ENCODE measurements at regions not wholly inside any gene's neighbourhood (a gene's known extent, or its start where the extent isn't known, plus 50 kb on each side); places are given as distances from the start of the nearest gene placed in this dataset.
"Not testable (repeated sequence)": the region's sequence is repeated elsewhere in the genome, so short reads cannot be mapped to it uniquely, and the experiment has no call there.

DNA sequence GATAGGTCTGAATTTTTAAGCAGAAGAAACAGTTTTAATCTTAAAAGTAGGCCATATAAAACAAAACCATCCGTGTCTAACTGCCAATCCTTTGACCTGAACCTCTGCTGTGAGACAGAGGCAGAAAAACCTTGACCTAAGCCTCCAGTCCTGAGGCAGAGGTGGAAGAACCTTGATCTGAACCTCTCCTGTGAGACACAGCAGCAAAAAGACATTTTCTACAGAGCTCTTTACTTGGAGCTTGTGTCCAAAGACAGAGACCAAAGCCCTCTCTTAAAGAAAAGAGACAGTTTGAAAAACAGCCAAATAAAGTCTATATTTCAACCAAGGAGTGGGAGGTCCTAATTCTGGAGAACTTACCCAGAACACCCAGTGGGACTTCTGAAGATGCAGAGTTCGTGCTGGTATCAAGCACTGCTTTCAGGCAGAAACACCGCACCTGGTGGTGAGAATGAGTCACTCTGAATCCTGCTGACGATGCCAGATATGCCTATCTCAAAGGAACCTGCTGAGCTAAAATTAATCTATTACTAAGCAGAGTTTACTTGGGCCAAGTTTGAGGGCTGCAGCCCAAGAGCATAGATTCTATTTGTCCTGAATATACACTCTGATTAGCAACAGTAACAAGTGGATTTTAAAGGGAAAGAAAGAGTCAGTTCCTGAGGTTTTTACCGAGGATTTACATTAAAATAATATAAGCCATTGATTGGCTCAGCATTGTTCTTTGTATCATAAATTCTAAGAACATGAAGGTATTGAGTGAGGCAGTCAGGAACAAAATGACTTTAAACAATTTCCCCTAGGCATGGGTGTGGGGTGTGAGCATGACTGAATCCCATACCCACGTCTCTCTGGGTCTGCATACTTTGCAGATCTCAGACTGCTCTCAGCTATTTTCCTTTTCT lies 806.4 kb downstream of the TRIB2 start:
- DNase-seq (peak; percentile 27), ATAC-seq (peak; percentile 100)
- intact Hi-C loops (cut with micrococcal nuclease), result no loop called here

DNA sequence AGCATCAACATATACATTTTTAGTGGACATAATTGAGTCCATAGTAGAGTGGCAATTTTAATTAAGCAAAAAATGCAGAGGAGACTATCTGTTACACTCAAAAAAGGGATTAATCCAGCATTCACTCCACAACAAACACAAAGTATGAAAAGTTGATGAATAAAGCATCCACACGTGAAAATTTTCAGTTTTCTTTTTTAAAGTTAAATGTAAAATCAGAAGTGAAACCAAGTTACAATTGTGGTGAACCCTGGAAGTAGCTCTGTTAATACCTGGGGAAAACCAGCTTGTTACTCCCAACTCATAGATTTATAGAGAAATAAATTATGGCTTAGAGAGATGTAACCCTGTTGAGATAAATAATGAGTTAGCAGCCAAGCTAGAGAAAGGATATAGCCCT lies 807.8 kb downstream of the TRIB2 start:
- DNase-seq (no peak), ATAC-seq (no peak)
- intact Hi-C loops (cut with micrococcal nuclease), result no loop called here

DNA sequence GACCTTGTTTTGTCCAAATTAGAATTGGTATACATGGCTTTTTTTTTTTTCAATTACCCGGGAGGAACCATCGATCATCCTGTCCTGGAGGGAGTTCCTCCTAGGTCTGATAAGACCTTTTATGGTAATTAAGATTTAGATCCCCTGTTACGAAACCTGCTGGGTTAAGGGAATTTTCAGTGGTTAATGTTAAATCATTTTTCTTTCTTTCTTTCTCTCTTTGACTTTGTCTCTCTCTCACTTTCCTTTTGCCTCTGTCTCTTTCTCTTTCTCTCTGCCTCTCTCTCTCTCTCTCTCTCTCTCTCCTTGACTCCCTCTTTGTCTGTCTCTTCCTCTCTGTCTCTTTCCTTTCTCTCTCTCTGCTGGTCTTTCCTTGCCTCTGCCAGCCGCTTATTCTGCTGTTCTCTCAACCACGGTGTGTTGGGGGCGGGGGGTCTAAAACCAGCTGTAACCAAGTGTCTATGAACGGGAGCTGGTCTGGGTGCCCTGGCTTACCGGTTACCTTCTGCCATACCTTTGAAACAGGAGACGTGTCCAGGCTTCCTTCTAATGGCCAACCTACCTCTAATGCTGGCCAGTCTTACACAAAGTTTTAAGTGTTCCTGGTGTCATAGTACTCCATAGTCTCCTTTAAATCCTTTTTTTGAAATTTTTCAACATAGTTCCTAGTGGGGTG lies 815.1 kb downstream of the TRIB2 start:
- DNase-seq; intact Hi-C loops (cut with micrococcal nuclease); ATAC-seq: not testable (repeated sequence)

- DNase-seq; intact Hi-C loops (cut with micrococcal nuclease); ATAC-seq: not testable (repeated sequence)
Observed at GRCh38 chr2:13532781-13533523, 816.2 kb downstream of the TRIB2 start.

DNA sequence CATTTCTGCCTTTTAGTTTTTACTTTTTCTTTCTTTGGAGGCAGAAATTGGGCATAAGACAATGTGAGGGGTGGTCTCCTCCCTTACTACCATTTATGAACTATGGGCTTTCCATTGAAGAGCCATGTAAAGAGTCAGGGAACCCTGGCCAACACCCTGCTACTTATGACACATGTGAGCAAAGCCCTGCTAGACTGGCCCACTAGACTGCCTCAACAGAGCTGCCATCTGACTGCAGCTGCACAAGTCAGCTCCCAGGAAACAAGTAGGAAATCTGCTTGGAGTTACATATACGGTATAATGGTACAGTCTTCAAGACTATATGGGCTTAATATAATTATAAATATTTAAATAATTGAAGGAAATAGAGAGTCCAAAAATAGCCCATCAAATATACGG lies 816.8 kb downstream of the TRIB2 start:
- intact Hi-C loops (cut with micrococcal nuclease), result no loop called here
- DNase-seq (no peak), ATAC-seq (no peak)

- ATAC-seq, result no peak
- intact Hi-C loops (cut with micrococcal nuclease), result no loop called here
- no peak for DNase-seq
Observed at GRCh38 chr2:13536941-13537340, 820.2 kb downstream of the TRIB2 start.

- no peak for ATAC-seq
- intact Hi-C loops (cut with micrococcal nuclease), result no loop called here
Observed at GRCh38 chr2:13537771-13538349, 821.1 kb downstream of the TRIB2 start.

DNA sequence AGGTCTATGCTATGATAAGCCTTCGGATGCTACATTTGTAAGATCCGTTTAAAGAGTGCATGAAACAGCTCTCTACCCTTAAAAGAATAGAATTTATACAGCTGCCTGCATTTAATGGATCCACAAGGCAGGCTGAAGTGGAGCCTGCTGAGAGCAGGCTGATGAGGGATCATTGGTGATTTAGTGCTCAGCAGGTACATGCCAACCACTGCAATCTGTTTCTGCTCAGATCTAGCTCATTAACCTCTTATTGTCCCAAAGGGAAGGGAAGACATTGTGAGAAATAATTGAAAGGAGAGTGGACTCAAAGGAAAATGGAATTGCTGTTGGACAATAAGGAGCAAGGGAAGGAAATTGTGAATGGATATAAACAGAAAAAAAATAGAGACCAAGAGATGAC lies 822.6 kb downstream of the TRIB2 start:
- ATAC-seq (no peak), DNase-seq (no peak)
- intact Hi-C loops (cut with micrococcal nuclease), result no loop called here

More at GRCh38 chr2:13537771-13538349, 821.1 kb downstream of the TRIB2 start:
- DNase-seq, result no peak

- intact Hi-C loops (cut with micrococcal nuclease), result no loop called here
Observed at GRCh38 chr2:13542061-13542460, 825.3 kb downstream of the TRIB2 start.

GRCh38 chr2:13542642-13543041 lies 825.9 kb downstream of the TRIB2 start:
- ATAC-seq (no peak), DNase-seq (no peak)
- intact Hi-C loops (cut with micrococcal nuclease), result no loop called here

More at GRCh38 chr2:13542061-13542460, 825.3 kb downstream of the TRIB2 start:
- no peak for DNase-seq
- no peak for ATAC-seq

DNA sequence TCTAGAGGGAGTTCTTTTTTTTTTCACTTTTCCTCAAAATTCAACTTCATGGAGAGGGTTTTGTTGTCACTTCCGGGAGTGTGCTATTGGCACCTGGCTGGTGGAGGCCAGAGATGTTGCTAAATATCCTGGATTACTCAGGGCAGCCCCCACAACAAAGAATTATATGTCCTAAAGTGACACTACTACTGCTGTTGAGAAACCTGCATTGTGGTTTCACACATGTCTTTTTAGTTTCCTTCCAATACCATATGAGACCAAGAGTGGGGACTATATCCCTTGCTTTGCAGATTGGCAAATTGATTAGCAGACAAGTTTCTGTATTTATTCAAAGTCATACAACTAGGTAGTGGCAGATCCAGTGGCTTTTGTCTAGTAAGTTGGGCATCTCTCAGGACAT lies 826.8 kb downstream of the TRIB2 start:
- no peak for ATAC-seq
- intact Hi-C loops (cut with micrococcal nuclease), result no loop called here
- no peak for DNase-seq

DNA sequence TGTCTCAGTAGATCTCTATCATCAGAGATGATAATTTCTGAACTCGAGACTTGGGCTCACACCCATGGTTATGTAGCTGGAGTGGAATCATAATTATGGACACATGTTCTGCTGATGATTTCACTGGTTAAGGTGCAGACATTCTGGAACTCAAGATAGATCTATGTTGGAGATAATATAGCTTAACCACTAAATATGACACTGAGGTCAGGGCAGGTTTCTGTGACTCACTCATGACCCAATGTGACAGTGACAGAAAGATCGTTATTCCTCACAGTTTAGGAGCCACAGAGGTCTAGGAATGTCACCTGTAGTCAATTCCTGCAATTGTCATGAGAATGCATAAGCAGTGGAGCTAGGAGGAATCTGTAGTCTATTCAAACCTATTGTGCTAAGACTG lies 828.6 kb downstream of the TRIB2 start:
- no peak for ATAC-seq
- DNase-seq, result no peak
- intact Hi-C loops (cut with micrococcal nuclease), result no loop called here

DNA sequence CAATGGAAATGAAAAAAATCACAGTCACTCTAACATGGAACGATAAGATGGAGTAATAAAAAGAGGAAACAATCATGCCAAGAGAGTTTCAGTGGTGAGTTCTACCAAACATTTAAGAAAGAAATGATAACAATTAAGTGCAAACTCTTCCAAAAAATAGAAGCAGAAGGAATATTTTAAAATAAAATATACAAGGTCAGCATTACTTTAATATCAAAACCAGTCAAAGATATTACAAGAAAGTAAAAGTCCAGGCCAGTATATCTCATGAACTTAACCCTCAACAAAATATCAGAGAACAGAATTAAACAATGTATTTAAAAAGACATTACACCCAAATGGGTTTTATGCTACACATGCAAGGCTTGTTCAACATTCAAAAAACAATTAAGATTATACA lies 829.4 kb downstream of the TRIB2 start:
- ATAC-seq (no peak), DNase-seq (no peak)
- intact Hi-C loops (cut with micrococcal nuclease), result no loop called here

DNA sequence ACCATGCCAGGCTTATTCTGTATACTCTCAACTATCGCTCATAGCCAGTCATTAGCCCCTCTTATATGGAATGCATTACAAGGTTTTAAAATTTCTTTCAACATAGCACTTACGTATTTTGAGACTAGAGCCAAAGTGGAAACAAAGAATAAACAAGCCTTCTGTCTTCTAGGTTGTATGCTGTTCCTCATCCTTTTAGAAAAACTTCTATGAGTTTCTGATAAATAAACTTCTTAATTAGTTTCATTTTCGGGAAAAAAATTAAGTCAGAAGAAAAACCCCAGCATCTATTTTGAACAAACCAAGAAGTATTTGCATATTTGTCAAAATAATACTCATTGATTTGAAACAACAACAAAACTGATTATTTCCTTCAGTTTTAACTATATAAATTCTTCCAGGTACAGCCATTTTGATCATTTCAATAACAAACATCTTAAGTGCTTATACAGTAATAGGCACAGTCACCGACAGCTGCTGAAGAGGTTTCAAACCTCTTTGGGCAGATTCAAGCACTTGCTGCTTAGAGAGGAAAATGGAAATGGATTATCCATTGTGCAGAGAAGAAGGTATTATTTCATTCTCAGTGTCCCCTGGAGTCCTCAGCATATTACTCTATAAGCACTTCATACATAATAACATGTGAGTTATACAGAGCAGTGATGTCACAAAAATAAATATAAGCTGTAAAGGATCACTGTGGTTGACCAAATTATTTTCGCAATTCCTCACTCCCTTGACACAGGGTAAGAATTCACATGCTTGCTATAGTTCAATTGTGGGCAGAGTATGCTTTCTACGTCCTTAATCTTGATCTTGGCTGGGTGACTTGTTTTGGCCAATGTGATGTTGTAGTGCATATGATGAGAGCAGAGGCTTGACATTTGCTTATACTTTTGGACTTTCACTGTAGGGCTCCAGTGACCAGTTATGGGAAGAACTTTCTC lies 833.8 kb downstream of the TRIB2 start:
- intact Hi-C loops (cut with micrococcal nuclease), result no loop called here
- DNase-seq (no peak), ATAC-seq (no peak)

DNA sequence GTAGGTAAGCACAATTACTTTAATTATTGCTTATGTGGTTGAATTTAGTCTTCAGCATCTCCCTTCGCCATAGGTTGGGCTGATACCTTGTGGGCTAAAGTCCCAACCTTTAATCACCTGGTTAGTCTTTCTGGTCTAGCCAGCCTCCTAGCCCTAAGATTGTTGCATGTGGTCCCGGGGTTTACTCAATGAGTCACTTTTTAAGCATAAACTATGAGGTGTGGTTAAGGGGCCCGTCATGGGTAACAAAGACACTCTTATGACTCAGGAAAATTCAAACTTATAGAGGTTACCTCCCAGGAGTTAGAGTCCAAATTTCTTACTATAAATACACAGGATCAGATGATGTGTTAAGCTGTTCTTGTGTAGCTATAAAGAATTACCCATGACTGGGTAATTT lies 841.6 kb downstream of the TRIB2 start:
- intact Hi-C loops (cut with micrococcal nuclease), result no loop called here
- DNase-seq (no peak), ATAC-seq (no peak)

GRCh38 chr2:13560322-13560721 lies 843.6 kb downstream of the TRIB2 start:
- no peak for DNase-seq
- intact Hi-C loops (cut with micrococcal nuclease), result no loop called here
- no peak for ATAC-seq

GRCh38 chr2:13572466-13572865 lies 855.7 kb downstream of the TRIB2 start:
- DNase-seq, result no peak
- ATAC-seq, result no peak
- intact Hi-C loops (cut with micrococcal nuclease), result no loop called here

DNA sequence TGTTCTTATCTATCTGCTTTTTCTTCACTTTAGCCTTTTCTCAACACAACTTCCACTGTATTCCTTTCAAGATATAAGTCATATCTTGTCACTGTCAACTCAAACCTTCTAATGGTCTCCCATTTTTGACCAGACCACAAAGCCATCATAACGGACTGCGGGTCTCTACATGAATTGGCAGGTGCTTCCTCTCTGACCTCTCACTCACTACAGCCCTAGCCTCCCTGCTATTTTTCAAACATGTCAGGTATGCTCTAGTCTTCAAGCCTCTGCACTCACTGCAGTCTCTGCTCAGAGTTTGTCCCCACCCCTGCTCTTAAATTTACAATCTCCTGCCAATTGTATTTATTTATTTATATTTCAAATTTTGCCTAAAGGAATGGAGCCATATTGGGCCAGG lies 858.1 kb downstream of the TRIB2 start:
- DNase-seq, result no peak
- intact Hi-C loops (cut with micrococcal nuclease), result no loop called here
- ATAC-seq, result no peak
